Activated T-helper 2 cell treated with anti-CD3 and anti-CD28 coated beads, Interferon-gamma antibody, Interleukin-2, Interleukin-4, amounts not matched to agents 10 μg/mL and 5 μg/mL and 100 μg/mL, durations not matched to agents 14 hours and 24 hours and 36 hours (primary cell): ENCODE measurements at regions not wholly inside any gene's neighbourhood (a gene's known extent, or its start where the extent isn't known, plus 50 kb on each side); places are given as distances from the start of the nearest gene placed in this dataset.

ENCODE experiments used
- DNase-seq: peaks from one replicate; pipeline ENCODE4 v3.0.0; 2021; ENCODE audit warnings: low spot score
- H3K27ac Mint-ChIP-seq: one replicate; pipeline ENCODE4 v1.8.0; 2021; ENCODE audit warnings: mixed read lengths
- H3K27me3 Mint-ChIP-seq: one replicate; pipeline ENCODE4 v1.8.0; 2021; ENCODE audit warnings: low read depth, mixed read lengths
- H3K36me3 Mint-ChIP-seq: one replicate; pipeline ENCODE4 v1.8.0; 2021; ENCODE audit warnings: low read depth, mixed read lengths
- H3K4me1 Mint-ChIP-seq: one replicate; pipeline ENCODE4 v1.8.0; 2021; ENCODE audit warnings: low read depth, mixed read lengths
- H3K4me3 Mint-ChIP-seq: one replicate; pipeline ENCODE4 v1.8.0; 2021; ENCODE audit warnings: low read depth, mild to moderate bottlenecking, moderate library complexity, mixed read lengths
- H3K9me3 Mint-ChIP-seq: one replicate; pipeline ENCODE4 v1.8.0; 2021; ENCODE audit warnings: mixed read lengths
- intact Hi-C: fragments of 100-400 bp; cut with micrococcal nuclease; formaldehyde crosslinking; loops from one replicate; pipeline ENCODE4 v1.15.1; 2023

GRCh38 chr20:63060057-63060991 is 53.6 kb upstream of the BHLHE23 start:
- no peak overlapping the region for H3K27ac Mint-ChIP-seq
- intact Hi-C loops, result no loop called here
- peaks cover 6% of the 10 kb centered on the region for H3K9me3 Mint-ChIP-seq

GRCh38 chr20:63059684-63060056 is 52.9 kb upstream of the BHLHE23 start:
- Mint-ChIP-seq H3K4me1 (no peaks in the 10 kb centered on the region), H3K27ac (no peak overlapping the region), H3K9me3 (peaks cover 6% of the 10 kb centered on the region), H3K27me3 (no peaks in the 10 kb centered on the region), H3K36me3 (no peaks in the 10 kb centered on the region), H3K4me3 (no peak overlapping the region)
- DNase-seq, result no peak
- intact Hi-C loops, result loop anchor here (5.0 kb wide), 1 partner anchor 123 kb away; no protein-coding TSS in a partner anchor

More at GRCh38 chr20:63060057-63060991, 53.6 kb upstream of the BHLHE23 start:
- H3K4me3 Mint-ChIP-seq, result no peak overlapping the region
- H3K4me1 Mint-ChIP-seq, result no peaks in the 10 kb centered on the region
- no peak for DNase-seq
- H3K36me3 Mint-ChIP-seq, result no peaks in the 10 kb centered on the region
- H3K27me3 Mint-ChIP-seq, result no peaks in the 10 kb centered on the region

DNA sequence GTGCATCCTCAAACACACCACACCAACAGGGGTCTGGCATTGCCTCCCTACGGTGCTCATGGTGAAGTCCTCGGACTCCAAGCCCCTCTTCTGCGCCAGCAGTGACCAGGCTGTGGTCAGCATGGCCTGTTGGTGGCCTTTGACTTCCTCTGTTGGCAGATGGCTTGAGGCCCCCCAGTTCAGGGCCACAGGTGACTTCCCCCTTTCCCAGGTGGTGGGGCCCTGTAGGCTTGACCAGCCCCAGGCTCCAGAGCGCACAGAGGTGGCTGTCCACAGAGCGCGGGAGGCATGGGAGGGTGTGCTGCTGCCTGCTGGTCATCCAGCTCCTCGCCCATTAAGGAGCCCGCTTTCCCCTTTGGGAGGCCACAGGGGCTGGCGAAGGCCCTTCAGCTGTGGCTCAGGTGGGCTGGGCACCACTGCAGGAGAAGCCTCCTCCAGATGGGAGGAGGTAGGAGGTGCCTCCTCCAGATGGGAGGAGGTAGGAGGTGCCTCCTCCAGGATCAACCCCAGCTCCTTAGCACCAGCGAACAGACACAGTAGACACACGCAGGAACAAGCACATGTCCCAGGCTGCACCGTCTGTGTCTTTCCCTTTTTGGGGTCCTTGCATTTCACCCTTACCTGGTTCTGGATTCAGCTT is 52.1 kb upstream of the BHLHE23 start:
- Mint-ChIP-seq H3K27ac (no peak overlapping the region), H3K4me1 (no peaks in the 10 kb centered on the region), H3K36me3 (no peaks in the 10 kb centered on the region), H3K9me3 (peaks cover 6% of the 10 kb centered on the region), H3K4me3 (no peak overlapping the region), H3K27me3 (no peaks in the 10 kb centered on the region)
- intact Hi-C loops, result loop anchor here (5.0 kb wide), 1 partner anchor 123 kb away; no protein-coding TSS in a partner anchor
- DNase-seq, result no peak

DNA sequence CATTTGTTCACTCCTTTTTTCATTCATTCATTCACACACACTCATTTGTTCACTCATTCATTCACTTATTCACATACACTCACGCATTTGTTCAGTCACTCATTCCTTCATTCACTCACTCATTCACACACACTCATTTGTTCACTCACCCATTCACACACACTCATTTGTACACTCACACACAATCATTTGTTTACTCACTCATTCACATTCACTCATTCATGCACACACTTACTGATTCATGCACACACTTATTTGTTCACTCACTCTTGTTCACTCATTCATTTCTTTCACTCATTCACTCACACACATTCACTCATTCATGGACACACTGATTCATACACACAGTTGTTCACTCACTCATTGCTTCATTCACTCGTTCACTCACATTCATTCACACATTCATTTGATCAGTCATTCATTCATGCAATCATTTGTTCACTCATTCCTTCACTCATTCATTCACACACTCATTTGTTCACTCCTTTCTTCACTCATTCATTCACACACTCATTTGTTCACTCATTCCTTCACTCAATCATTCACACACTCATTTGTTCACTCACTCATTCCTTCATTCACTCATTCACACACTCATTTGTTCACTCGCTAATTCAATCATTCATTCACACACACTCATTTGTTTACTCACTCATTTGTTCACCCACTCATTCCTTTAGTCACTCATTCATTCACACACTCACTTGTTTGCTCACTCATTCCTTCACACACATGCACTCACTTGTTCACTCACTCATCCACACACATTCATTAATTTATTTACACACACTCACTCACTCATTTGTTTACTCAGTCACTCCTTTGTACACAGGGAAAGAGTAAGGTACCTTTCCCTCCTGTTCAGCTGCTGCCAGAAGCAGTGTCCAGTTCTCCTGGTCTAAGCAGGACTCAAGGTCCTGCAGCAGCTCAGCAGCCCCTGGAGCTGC is 50.7 kb upstream of the BHLHE23 start:
- no peak for DNase-seq
- Mint-ChIP-seq H3K36me3 (no peaks in the 10 kb centered on the region), H3K4me1 (no peaks in the 10 kb centered on the region), H3K27ac (no peak overlapping the region), H3K27me3 (peaks cover 2% of the 10 kb centered on the region), H3K4me3 (no peak overlapping the region), H3K9me3 (peaks cover 6% of the 10 kb centered on the region)
- intact Hi-C loops, result loop anchor here (5.0 kb wide), 1 partner anchor 125 kb away; no protein-coding TSS in a partner anchor

- DNase-seq, result peak; percentile 19
- Mint-ChIP-seq H3K27me3 (peaks cover 2% of the 10 kb centered on the region), H3K27ac (no peak overlapping the region), H3K9me3 (peaks cover 5% of the 10 kb centered on the region), H3K36me3 (no peaks in the 10 kb centered on the region), H3K4me1 (no peaks in the 10 kb centered on the region), H3K4me3 (no peak overlapping the region)
- intact Hi-C loops, result loop anchor here (5.0 kb wide), 1 partner anchor 126 kb away; no protein-coding TSS in a partner anchor
These were observed 49.7 kb upstream of the BHLHE23 start for GRCh38 chr20:63056236-63057170.
